CD8-positive, alpha-beta memory T cell (primary cell): ENCODE measurements at regions not wholly inside any gene's neighbourhood (a gene's known extent, or its start where the extent isn't known, plus 50 kb on each side); places are given as distances from the start of the nearest gene placed in this dataset.

Source experiments
- CTCF ChIA-PET: fragments of 350-600 bp; sonication (Branson Sonifier 250); formaldehyde crosslinking; loops from one replicate; lab custom pipeline; 2021; ENCODE audit warnings: antibody characterized with exemption; lab: Charles Lee
- POLR2A ChIA-PET: fragments of 350-600 bp; sonication (Branson Sonifier 250); formaldehyde crosslinking; loops from one replicate; lab custom pipeline; 2021; ENCODE audit warnings: antibody characterized with exemption; lab: Charles Lee
- DNase-seq, 5 donors: peaks; one replicate each; pipeline versions ENCODE4 v3.0.0 to v3.0.0-alpha.2; 2020 to 2022; ENCODE audit warnings: mixed read lengths in 1 of 5
- H3K27ac ChIP-seq: one replicate; pipeline ENCODE4 v1.7.0; 2013; ENCODE audit warnings: low read depth, mild to moderate bottlenecking, low read length, moderate library complexity
- H3K27me3 ChIP-seq: 2 replicates; pipeline ENCODE4 v1.7.0; 2013; ENCODE audit warnings: low read length, mild to moderate bottlenecking; ENCODE audit not compliant: insufficient read depth, poor library complexity, severe bottlenecking
- H3K36me3 ChIP-seq: 2 replicates; pipeline ENCODE4 v1.7.0; 2013; ENCODE audit warnings: mild to moderate bottlenecking, low read length, moderate library complexity; ENCODE audit not compliant: insufficient read depth
- H3K4me1 ChIP-seq: 2 replicates; pipeline ENCODE4 v1.7.0; 2013; ENCODE audit warnings: mild to moderate bottlenecking, low read length, moderate library complexity; ENCODE audit not compliant: insufficient read depth
- H3K4me3 ChIP-seq: 2 replicates; pipeline ENCODE4 v1.7.0; 2013; ENCODE audit warnings: mild to moderate bottlenecking, low read length
- H3K9me3 ChIP-seq: 2 replicates; pipeline ENCODE4 v1.7.0; 2013; ENCODE audit warnings: mild to moderate bottlenecking, low read length
- H3K27ac Mint-ChIP-seq, 8 donors: one replicate each; pipeline ENCODE4 v1.8.0; 2020 to 2021; ENCODE audit warnings: mixed read lengths in 8 of 8, mild to moderate bottlenecking in 6 of 8, inconsistent platforms in 3 of 8, moderate library complexity in 3 of 8
- H3K27me3 Mint-ChIP-seq, 2 donors: one replicate each; pipeline ENCODE4 v1.8.0; 2020 to 2021; ENCODE audit warnings: mixed read lengths in 2 of 2, mild to moderate bottlenecking in 1 of 2, moderate library complexity in 1 of 2
- H3K36me3 Mint-ChIP-seq, 3 donors: one replicate each; pipeline ENCODE4 v1.8.0; 2020 to 2021; ENCODE audit warnings: mixed read lengths in 3 of 3, inconsistent platforms in 1 of 3, mild to moderate bottlenecking in 1 of 3
- H3K4me1 Mint-ChIP-seq, 3 donors: one replicate each; pipeline ENCODE4 v1.8.0; 2020 to 2021; ENCODE audit warnings: mixed read lengths in 3 of 3, inconsistent platforms in 1 of 3, mild to moderate bottlenecking in 1 of 3
- H3K4me3 Mint-ChIP-seq, 7 donors: one replicate each; pipeline ENCODE4 v1.8.0; 2020 to 2021; ENCODE audit warnings: mixed read lengths in 7 of 7, mild to moderate bottlenecking in 6 of 7, moderate library complexity in 4 of 7, inconsistent platforms in 2 of 7
- H3K9me3 Mint-ChIP-seq, 5 donors: one replicate each; pipeline ENCODE4 v1.8.0; 2020 to 2022; ENCODE audit warnings: mixed read lengths in 5 of 5, mild to moderate bottlenecking in 3 of 5, moderate library complexity in 2 of 5, inconsistent platforms in 1 of 5

DNA sequence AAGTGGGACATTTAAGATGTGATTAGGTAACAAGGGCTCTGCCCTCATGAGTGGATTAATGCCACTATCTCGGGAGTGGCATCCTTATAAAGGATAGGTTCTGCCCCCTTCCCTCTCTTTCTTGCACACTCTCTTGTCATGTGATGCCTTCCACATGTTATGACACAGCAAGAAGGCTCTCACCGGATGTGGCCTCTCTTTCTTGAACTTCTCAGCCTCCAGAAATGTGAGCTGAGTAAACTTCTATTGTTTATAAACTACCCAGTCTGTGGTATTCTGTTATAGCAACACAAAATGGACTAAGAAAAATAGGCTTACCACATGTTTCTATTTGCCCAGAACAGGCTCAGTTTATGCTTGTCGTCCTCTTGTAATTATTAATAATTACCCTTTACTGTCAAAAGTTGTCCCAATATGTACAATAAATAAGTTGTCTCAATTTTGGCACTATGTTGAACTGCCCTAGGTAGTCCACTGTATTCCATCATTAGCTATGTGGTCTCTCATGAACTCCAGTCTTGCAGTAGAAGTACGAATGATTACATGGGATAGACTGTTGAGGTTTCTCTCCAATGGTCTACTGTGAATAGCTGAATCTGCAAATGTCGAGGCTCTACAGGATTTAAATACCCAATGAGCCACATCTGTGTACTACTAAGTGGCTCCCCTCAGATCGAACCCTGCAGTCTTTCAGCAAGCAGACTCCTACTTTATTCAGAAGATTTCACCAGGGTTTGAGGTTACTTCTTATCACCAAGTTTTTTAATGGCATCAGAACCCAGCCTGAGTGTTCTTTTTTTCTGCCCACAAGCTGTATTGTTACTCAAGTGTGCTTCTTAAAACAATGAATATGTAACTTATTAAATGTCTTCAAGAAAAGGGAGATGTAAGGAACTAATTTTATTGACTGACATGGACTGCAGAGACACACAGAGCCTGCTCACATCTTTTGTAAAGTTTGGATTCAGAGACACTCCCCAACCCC is 102.0 kb upstream of the LEF1 start:
- Histone ChIP-seq H3K36me3 (no peaks in the 10 kb centered on the region), H3K27me3 (no peaks in the 10 kb centered on the region), H3K4me3 (no peak overlapping the region), H3K9me3 (no peaks in the 10 kb centered on the region), H3K4me1 (no peaks in the 10 kb centered on the region), H3K27ac (no peak overlapping the region)
- ChIA-PET POLR2A (interaction anchor here (0.5 kb wide), 1 partner anchor 231 kb away, joined by 13 read pairs; no protein-coding TSS in a partner anchor), CTCF (interaction anchor here (0.7 kb wide), 1 partner anchor 251 kb away, joined by 3 read pairs; no protein-coding TSS in a partner anchor)
- Mint-ChIP-seq H3K36me3 (no peaks in the 10 kb centered on the region), H3K27ac (no peak overlapping the region), H3K4me3 (no peak overlapping the region), H3K4me1 (no peaks in the 10 kb centered on the region), H3K27me3 (peaks cover 0 to 1% of the 10 kb centered on the region in 2 donors), H3K9me3 (peaks cover 0 to 2% (median 0%) of the 10 kb centered on the region in 5 donors)
- DNase-seq, result no peak

GRCh38 chr4:108264693-108265092 is 96.0 kb upstream of the LEF1 start:
- no peak overlapping the region for H3K4me3 Mint-ChIP-seq
- H3K27me3 Mint-ChIP-seq, result peaks cover 2 to 12% of the 10 kb centered on the region in 2 donors
- no peaks in the 10 kb centered on the region for H3K27me3 ChIP-seq
- H3K4me3 ChIP-seq, result no peak overlapping the region
- no peaks in the 10 kb centered on the region for H3K9me3 ChIP-seq
- POLR2A ChIA-PET, result no interaction called here
- H3K9me3 Mint-ChIP-seq, result peaks cover 0 to 2% (median 0%) of the 10 kb centered on the region in 5 donors
- CTCF ChIA-PET, result no interaction called here
- no peak overlapping the region for H3K27ac Mint-ChIP-seq
- H3K27ac ChIP-seq, result no peak overlapping the region
- no peaks in the 10 kb centered on the region for H3K36me3 ChIP-seq
- H3K36me3 Mint-ChIP-seq, result peaks cover 0 to 4% (median 0%) of the 10 kb centered on the region in 3 donors
- no peak for DNase-seq
- no peaks in the 10 kb centered on the region for H3K4me1 ChIP-seq
- no peaks in the 10 kb centered on the region for H3K4me1 Mint-ChIP-seq

GRCh38 chr4:108263057-108263456 is 94.3 kb upstream of the LEF1 start:
- Mint-ChIP-seq H3K27ac (peak overlapping the region in 1 of 8 donors; percentile 3), H3K4me1 (no peaks in the 10 kb centered on the region), H3K9me3 (peaks cover 0 to 2% (median 0%) of the 10 kb centered on the region in 5 donors), H3K36me3 (peaks cover 0 to 4% (median 2%) of the 10 kb centered on the region in 3 donors), H3K27me3 (peaks cover 2 to 12% of the 10 kb centered on the region in 2 donors), H3K4me3 (no peak overlapping the region)
- POLR2A ChIA-PET, result no interaction called here
- H3K4me1 ChIP-seq, result no peaks in the 10 kb centered on the region
- CTCF ChIA-PET, result no interaction called here
- no peaks in the 10 kb centered on the region for H3K27me3 ChIP-seq
- H3K36me3 ChIP-seq, result no peaks in the 10 kb centered on the region
- H3K9me3 ChIP-seq, result no peaks in the 10 kb centered on the region
- no peak for DNase-seq
- no peak overlapping the region for H3K4me3 ChIP-seq
- H3K27ac ChIP-seq, result no peak overlapping the region

DNA sequence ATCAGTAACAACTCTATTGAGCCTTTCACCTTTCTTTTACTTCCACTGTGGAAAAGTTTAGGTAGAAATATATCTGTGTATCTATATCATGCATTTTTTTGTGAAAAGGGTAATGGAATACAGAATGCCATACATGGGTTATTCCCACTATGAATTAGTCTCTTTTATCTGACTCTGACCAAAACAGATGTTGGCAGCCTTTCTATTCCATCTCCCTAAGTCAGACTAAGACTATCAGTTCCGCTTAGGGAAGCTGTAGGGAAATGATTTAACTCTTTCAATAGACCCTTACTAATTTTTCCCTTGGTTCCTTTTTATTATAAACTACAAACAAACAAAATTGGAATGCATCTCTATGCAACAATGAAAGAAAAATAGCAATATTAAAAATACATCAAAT is 92.3 kb upstream of the LEF1 start:
- no peak overlapping the region for H3K4me3 ChIP-seq
- ChIA-PET CTCF (interaction anchor here (0.8 to 1.0 kb wide), 2 partner anchors 15 to 311 kb away, joined by 3 read pairs; no protein-coding TSS in a partner anchor), POLR2A (no interaction called here)
- Mint-ChIP-seq H3K9me3 (peaks cover 0 to 2% (median 0%) of the 10 kb centered on the region in 5 donors), H3K27me3 (peaks cover 2 to 12% of the 10 kb centered on the region in 2 donors), H3K27ac (no peak overlapping the region), H3K36me3 (peaks cover 0 to 4% (median 2%) of the 10 kb centered on the region in 3 donors), H3K4me3 (no peak overlapping the region), H3K4me1 (no peaks in the 10 kb centered on the region)
- H3K27me3 ChIP-seq, result no peaks in the 10 kb centered on the region
- H3K27ac ChIP-seq, result no peak overlapping the region
- no peak for DNase-seq
- no peaks in the 10 kb centered on the region for H3K4me1 ChIP-seq
- H3K9me3 ChIP-seq, result no peaks in the 10 kb centered on the region
- no peaks in the 10 kb centered on the region for H3K36me3 ChIP-seq

DNA sequence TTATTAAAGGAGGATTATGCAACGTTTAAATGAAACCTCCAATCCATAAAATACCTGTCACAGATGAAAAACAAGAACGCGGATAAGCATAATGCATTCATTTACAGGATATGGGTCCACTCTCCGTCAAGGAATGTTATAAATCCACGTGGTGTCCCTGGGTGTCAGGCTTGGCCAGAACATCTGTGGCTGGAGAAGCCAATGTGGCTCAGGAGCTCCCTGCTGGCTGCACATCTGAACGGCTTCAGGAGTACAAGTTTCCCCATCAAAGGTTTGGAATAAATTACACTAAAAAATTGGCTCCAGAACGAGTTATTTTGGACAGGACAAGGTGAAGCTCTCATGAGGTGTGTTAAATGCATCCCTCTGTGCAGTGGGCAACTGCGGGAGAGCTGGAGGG is 87.8 kb upstream of the LEF1 start:
- no peaks in the 10 kb centered on the region for H3K9me3 ChIP-seq
- ChIA-PET POLR2A (no interaction called here), CTCF (no interaction called here)
- H3K36me3 ChIP-seq, result no peaks in the 10 kb centered on the region
- DNase-seq, result no peak
- no peak overlapping the region for H3K4me3 ChIP-seq
- H3K36me3 Mint-ChIP-seq, result peaks cover 0 to 4% (median 2%) of the 10 kb centered on the region in 3 donors
- H3K27ac ChIP-seq, result no peak overlapping the region
- no peak overlapping the region for H3K4me3 Mint-ChIP-seq
- no peaks in the 10 kb centered on the region for H3K4me1 Mint-ChIP-seq
- peaks cover 0 to 2% of the 10 kb centered on the region in 2 donors for H3K27me3 Mint-ChIP-seq
- H3K27me3 ChIP-seq, result no peaks in the 10 kb centered on the region
- no peaks in the 10 kb centered on the region for H3K9me3 Mint-ChIP-seq
- no peaks in the 10 kb centered on the region for H3K4me1 ChIP-seq
- H3K27ac Mint-ChIP-seq, result no peak overlapping the region

DNA sequence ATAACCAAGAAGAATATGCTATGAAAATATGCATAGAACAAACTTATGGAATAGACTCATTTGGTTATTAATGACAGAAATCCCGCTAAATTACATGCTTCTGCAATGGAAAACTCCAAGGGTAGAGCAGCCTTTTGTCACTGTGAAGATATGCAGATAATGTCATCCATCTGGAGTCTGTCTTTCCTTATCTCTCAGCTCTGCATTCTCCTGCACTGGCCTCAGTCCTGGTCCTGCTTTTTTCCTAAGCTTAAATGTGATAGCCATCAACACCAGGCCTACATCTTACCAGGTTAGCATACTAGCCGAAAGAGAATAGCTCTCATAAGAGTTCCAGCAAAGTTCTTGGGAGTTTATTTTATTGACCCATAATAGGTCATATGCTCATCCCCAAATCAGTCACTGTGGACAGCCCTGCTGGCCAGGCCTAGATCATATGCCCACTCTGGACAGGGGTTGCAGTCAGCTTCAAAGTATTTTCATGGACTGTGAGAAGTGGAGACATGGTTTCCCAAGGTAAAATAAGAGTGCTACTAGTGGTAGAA is 86.5 kb upstream of the LEF1 start:
- no peaks in the 10 kb centered on the region for H3K27me3 Mint-ChIP-seq
- peaks cover 0 to 2% (median 0%) of the 10 kb centered on the region in 3 donors for H3K36me3 Mint-ChIP-seq
- CTCF ChIA-PET, result no interaction called here
- no peaks in the 10 kb centered on the region for H3K4me1 Mint-ChIP-seq
- no peak for DNase-seq
- no peaks in the 10 kb centered on the region for H3K9me3 Mint-ChIP-seq
- Histone ChIP-seq H3K27me3 (no peaks in the 10 kb centered on the region), H3K4me1 (no peaks in the 10 kb centered on the region), H3K4me3 (no peak overlapping the region), H3K27ac (no peak overlapping the region), H3K36me3 (no peaks in the 10 kb centered on the region), H3K9me3 (no peaks in the 10 kb centered on the region)
- H3K4me3 Mint-ChIP-seq, result no peak overlapping the region
- H3K27ac Mint-ChIP-seq, result peak overlapping the region in 1 of 8 donors; percentile 55
- POLR2A ChIA-PET, result no interaction called here

- Mint-ChIP-seq H3K4me1 (peaks cover 0 to 5% (median 2%) of the 10 kb centered on the region in 3 donors), H3K4me3 (no peak overlapping the region), H3K9me3 (peaks cover 0 to 6% (median 5%) of the 10 kb centered on the region in 5 donors), H3K27ac (no peak overlapping the region), H3K27me3 (no peaks in the 10 kb centered on the region), H3K36me3 (no peaks in the 10 kb centered on the region)
- no peak for DNase-seq
- peaks cover 6% of the 10 kb centered on the region for H3K4me1 ChIP-seq
- H3K36me3 ChIP-seq, result no peaks in the 10 kb centered on the region
- no peak overlapping the region for H3K27ac ChIP-seq
- CTCF ChIA-PET, result interaction anchor here (0.9 kb wide), 1 partner anchor 13 kb away, joined by 3 read pairs; no protein-coding TSS in a partner anchor
- POLR2A ChIA-PET, result no interaction called here
- H3K9me3 ChIP-seq, result no peaks in the 10 kb centered on the region
- no peak overlapping the region for H3K4me3 ChIP-seq
- H3K27me3 ChIP-seq, result no peaks in the 10 kb centered on the region
These were observed 80.7 kb upstream of the LEF1 start for GRCh38 chr4:108249397-108249796.
